ENCODE measurements at regions not wholly inside any gene's neighbourhood (a gene's known extent, or its start where the extent isn't known, plus 50 kb on each side); places are given as distances from the start of the nearest gene placed in this dataset.

DNA sequence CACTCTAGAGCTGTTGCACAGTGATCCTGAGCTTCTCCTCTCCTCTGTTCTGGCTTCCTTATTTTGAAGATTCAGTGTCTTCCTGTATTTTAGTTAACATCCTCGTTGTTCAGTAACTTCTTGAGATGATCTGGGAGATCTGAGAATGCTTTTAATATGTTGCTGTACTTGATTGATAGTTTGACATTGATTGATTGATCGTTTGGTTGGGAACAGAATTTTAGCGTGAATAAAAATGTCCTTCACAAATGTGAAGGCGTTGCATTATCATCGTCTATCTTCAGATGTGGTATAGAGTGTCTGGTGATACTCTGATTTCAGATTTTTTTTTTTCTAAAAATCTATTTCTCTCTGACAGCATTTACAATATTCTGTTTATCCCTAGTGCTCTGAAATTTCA, 80.1 kb upstream of the KLF12 start:
- Histone ChIP-seq H3K4me2 (no peak overlapping the region), H3K79me2 (replicated peaks; ENCODE audit: insufficient read depth) (no peaks in the 10 kb centered on the region), H3K27me3 (ENCODE audit: insufficient read depth) (no peaks in the 10 kb centered on the region), H3K4me1 (ENCODE audit: insufficient read depth) (no peaks in the 10 kb centered on the region), H3K9me2 (ENCODE audit: insufficient read depth) (no peaks in the 10 kb centered on the region), H3K4me3 (no peak overlapping the region), H4K20me1 (replicated peaks; ENCODE audit: insufficient read depth) (no peaks in the 10 kb centered on the region), H2AFZ (no peak overlapping the region), H3K27ac (ENCODE audit: low read depth) (no peak overlapping the region), H3K36me3 (ENCODE audit: insufficient read depth) (no peaks in the 10 kb centered on the region), H3F3A (replicated peaks; ENCODE audit: low read depth) (no peaks in the 10 kb centered on the region)
- Mint-ChIP-seq H3K27me3 (ENCODE audit: insufficient read depth, low read depth, poor library complexity) (no peaks in the 10 kb centered on the region), H3K9me3 (no peaks in the 10 kb centered on the region), H3K36me3 (ENCODE audit: low read depth) (no peaks in the 10 kb centered on the region), H3K4me3 (no peak overlapping the region), H3K27ac (no peak overlapping the region), H3K4me1 (no peaks in the 10 kb centered on the region)
- DNase-seq (ENCODE audit: low spot score) = no peak
- no peak for ATAC-seq
- TF ChIP-seq POLR2AphosphoS5 (IDR thresholded peaks at IDR 0.05; ENCODE audit: low read depth) = no peak

DNA sequence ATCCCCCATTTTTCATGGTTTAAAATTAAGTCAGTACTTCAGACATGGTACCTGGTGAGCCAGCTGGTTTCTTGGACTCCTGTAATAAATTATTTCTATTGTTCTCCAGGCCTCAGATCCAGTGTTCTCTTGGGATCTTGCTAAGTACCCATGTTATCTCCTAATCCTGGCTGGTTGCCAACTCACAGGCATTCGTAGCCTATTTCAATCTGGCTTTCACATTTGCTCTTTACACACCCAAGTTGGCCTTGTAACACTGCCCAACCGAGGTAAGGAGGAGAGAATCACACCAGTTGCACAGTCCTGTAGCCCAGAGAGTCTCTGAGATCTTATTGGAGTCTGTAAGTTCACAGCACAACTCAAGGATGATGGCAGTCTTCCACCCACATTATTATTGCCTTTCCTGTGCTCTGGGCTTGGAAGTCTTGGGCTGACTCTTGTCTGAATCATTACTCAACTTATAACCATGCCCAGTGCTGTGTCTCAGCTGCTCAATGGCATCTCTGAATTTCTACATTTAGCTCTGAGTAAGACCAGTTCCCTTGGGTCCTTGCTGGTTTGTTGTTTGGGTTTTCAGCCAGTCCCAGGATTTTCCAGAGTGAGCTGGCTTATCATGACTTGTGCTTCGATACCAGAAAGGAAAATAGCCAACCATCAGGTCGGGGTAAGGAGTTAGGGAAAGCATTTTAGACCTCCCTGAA, 76.6 kb upstream of the KLF12 start:
- H3K27me3 Mint-ChIP-seq (ENCODE audit: insufficient read depth, low read depth, poor library complexity) = no peaks in the 10 kb centered on the region
- H3K36me3 Mint-ChIP-seq (ENCODE audit: low read depth) = no peaks in the 10 kb centered on the region
- H3K27ac ChIP-seq (ENCODE audit: low read depth) = no peak overlapping the region
- H3F3A ChIP-seq (replicated peaks; ENCODE audit: low read depth) = no peaks in the 10 kb centered on the region
- H3K27me3 ChIP-seq (ENCODE audit: insufficient read depth) = no peaks in the 10 kb centered on the region
- DNase-seq (ENCODE audit: low spot score) (no peak), ATAC-seq (no peak)
- H3K36me3 ChIP-seq (ENCODE audit: insufficient read depth) = no peaks in the 10 kb centered on the region
- no peak overlapping the region for H3K4me2 ChIP-seq
- H2AFZ ChIP-seq = peak overlapping the region; percentile 33
- no peak overlapping the region for H3K4me3 ChIP-seq
- H3K9me3 Mint-ChIP-seq = 0 out of 3 replicates have a peak, but pooled peaks cover 7% of the 10 kb centered on the region
- H3K4me1 ChIP-seq (ENCODE audit: insufficient read depth) = no peaks in the 10 kb centered on the region
- H3K4me1 Mint-ChIP-seq = peaks cover 2% of the 10 kb centered on the region; the same call in 1 of the 3 replicates
- H4K20me1 ChIP-seq (replicated peaks; ENCODE audit: insufficient read depth) = no peaks in the 10 kb centered on the region
- no peaks in the 10 kb centered on the region for H3K9me2 ChIP-seq (ENCODE audit: insufficient read depth)
- no peak overlapping the region for H3K4me3 Mint-ChIP-seq
- TF ChIP-seq JUNB (IDR thresholded peaks at IDR 0.05; ENCODE audit: unreplicated experiment) = no peak
- no peak for TF ChIP-seq ZNF331 (CRISPR knock-in tag; IDR thresholded peaks at IDR 0.05; ENCODE audit: low read depth)
- TF ChIP-seq EZH2phosphoT487 (IDR thresholded peaks at IDR 0.05; ENCODE audit: unreplicated experiment) = no peak
- 0 out of 2 replicates have a peak overlapping the region, but pooled peaks have one; percentile 15 for H3K27ac Mint-ChIP-seq
- H3K79me2 ChIP-seq (replicated peaks; ENCODE audit: insufficient read depth) = no peaks in the 10 kb centered on the region

DNA sequence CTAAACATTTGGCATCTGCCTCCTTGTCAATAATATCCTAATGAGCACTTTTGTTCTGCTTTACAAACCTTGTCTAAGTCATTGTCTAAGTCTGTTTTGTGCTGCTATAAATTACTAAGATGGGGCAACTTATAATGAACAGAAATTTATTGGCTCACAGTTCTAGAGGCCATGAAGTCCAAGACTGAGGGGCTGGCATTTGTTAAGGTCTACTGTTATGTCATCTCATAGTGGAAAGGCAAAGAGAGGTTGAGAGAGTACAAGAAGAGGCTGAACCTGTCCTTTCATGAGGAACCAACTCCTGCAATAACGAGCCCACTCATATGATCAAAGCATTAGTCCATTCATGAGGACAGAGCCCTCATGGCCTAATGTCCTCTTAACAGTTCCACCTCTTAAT, 72.7 kb upstream of the KLF12 start:
- no peaks in the 10 kb centered on the region for H4K20me1 ChIP-seq (replicated peaks; ENCODE audit: insufficient read depth)
- H3K4me3 ChIP-seq = no peak overlapping the region
- TF ChIP-seq ZNF331 (CRISPR knock-in tag; IDR thresholded peaks at IDR 0.05; ENCODE audit: low read depth) = no peak
- no peak for TF ChIP-seq NANOG (IDR thresholded peaks at IDR 0.05; ENCODE audit: borderline replicate concordance)
- no peak for TF ChIP-seq EZH2 (IDR thresholded peaks at IDR 0.05; ENCODE audit: low read depth, unreplicated experiment)
- TF ChIP-seq, protein P1, sequence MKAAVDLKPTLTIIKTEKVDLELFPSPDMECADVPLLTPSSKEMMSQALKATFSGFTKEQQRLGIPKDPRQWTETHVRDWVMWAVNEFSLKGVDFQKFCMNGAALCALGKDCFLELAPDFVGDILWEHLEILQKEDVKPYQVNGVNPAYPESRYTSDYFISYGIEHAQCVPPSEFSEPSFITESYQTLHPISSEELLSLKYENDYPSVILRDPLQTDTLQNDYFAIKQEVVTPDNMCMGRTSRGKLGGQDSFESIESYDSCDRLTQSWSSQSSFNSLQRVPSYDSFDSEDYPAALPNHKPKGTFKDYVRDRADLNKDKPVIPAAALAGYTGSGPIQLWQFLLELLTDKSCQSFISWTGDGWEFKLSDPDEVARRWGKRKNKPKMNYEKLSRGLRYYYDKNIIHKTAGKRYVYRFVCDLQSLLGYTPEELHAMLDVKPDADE (IDR thresholded peaks at IDR 0.05) = no peak
- TF ChIP-seq, protein P2, sequence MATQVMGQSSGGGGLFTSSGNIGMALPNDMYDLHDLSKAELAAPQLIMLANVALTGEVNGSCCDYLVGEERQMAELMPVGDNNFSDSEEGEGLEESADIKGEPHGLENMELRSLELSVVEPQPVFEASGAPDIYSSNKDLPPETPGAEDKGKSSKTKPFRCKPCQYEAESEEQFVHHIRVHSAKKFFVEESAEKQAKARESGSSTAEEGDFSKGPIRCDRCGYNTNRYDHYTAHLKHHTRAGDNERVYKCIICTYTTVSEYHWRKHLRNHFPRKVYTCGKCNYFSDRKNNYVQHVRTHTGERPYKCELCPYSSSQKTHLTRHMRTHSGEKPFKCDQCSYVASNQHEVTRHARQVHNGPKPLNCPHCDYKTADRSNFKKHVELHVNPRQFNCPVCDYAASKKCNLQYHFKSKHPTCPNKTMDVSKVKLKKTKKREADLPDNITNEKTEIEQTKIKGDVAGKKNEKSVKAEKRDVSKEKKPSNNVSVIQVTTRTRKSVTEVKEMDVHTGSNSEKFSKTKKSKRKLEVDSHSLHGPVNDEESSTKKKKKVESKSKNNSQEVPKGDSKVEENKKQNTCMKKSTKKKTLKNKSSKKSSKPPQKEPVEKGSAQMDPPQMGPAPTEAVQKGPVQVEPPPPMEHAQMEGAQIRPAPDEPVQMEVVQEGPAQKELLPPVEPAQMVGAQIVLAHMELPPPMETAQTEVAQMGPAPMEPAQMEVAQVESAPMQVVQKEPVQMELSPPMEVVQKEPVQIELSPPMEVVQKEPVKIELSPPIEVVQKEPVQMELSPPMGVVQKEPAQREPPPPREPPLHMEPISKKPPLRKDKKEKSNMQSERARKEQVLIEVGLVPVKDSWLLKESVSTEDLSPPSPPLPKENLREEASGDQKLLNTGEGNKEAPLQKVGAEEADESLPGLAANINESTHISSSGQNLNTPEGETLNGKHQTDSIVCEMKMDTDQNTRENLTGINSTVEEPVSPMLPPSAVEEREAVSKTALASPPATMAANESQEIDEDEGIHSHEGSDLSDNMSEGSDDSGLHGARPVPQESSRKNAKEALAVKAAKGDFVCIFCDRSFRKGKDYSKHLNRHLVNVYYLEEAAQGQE (IDR thresholded peaks at IDR 0.05; ENCODE audit: unreplicated experiment) = no peak
- TF ChIP-seq ZNF114 (CRISPR knock-in tag; IDR thresholded peaks at IDR 0.05) = no peak
- H3K36me3 Mint-ChIP-seq (ENCODE audit: low read depth) = peaks cover 10% of the 10 kb centered on the region; the same call in 1 of the 3 replicates
- H3K27ac ChIP-seq (ENCODE audit: low read depth) = no peak overlapping the region
- H3K4me1 ChIP-seq (ENCODE audit: insufficient read depth) = no peaks in the 10 kb centered on the region
- H3K36me3 ChIP-seq (ENCODE audit: insufficient read depth) = no peaks in the 10 kb centered on the region
- peaks cover 2% of the 10 kb centered on the region; the same call in 1 of the 3 replicates for H3K4me1 Mint-ChIP-seq
- H2AFZ ChIP-seq = no peak overlapping the region
- no peaks in the 10 kb centered on the region for H3F3A ChIP-seq (replicated peaks; ENCODE audit: low read depth)
- no peak overlapping the region for H3K27ac Mint-ChIP-seq
- no peak for ATAC-seq
- H3K27me3 ChIP-seq (ENCODE audit: insufficient read depth) = no peaks in the 10 kb centered on the region
- no peaks in the 10 kb centered on the region for H3K27me3 Mint-ChIP-seq (ENCODE audit: insufficient read depth, low read depth, poor library complexity)
- no peaks in the 10 kb centered on the region for H3K9me2 ChIP-seq (ENCODE audit: insufficient read depth)
- no peak overlapping the region for H3K4me2 ChIP-seq
- peaks cover 27% of the 10 kb centered on the region for H3K9me3 Mint-ChIP-seq
- no peak for DNase-seq (ENCODE audit: low spot score)
- no peaks in the 10 kb centered on the region for H3K79me2 ChIP-seq (replicated peaks; ENCODE audit: insufficient read depth)
- no peak overlapping the region for H3K4me3 Mint-ChIP-seq
